Uterus (tissue), 3 donors: ENCODE measurements at regions not wholly inside any gene's neighbourhood (a gene's known extent, or its start where the extent isn't known, plus 50 kb on each side); places are given as distances from the start of the nearest gene placed in this dataset.
"Not testable (repeated sequence)": the region's sequence is repeated elsewhere in the genome, so short reads cannot be mapped to it uniquely, and the experiment has no call there.

Experiments used
- DNase-seq, 2 donors: peaks; one replicate each; pipeline ENCODE4 v3.0.0-alpha.2; 2019 to 2020
- H3K27ac ChIP-seq, 2 donors: fragments of 200-600 bp; sonication (generic); 1 replicate in 1 of 2; 2 replicates in 1 of 2; pipeline ENCODE4 v1.5.1; 2016 to 2018
- H3K27me3 ChIP-seq, 2 donors: fragments of 200-600 bp; sonication (generic); one replicate each; pipeline ENCODE4 v1.5.1; 2018 to 2019; ENCODE audit warnings: control low read depth in 1 of 2
- H3K36me3 ChIP-seq, 2 donors: fragments of 200-600 bp; sonication (generic); one replicate each; pipeline ENCODE4 v1.5.1; 2019; ENCODE audit warnings: control low read depth in 1 of 2
- H3K4me1 ChIP-seq, 2 donors: fragments of 200-600 bp; sonication (generic); one replicate each; pipeline ENCODE4 v1.5.1; 2018 to 2019; ENCODE audit warnings: control low read depth in 1 of 2
- H3K4me3 ChIP-seq, 2 donors: fragments of 200-600 bp; sonication (generic); 1 replicate in 1 of 2; 2 replicates in 1 of 2; pipeline ENCODE4 v1.5.1; 2018 to 2019; ENCODE audit warnings: mild to moderate bottlenecking in 1 of 2
- H3K9me3 ChIP-seq, 2 donors: fragments of 200-600 bp; sonication (generic); one replicate each; pipeline ENCODE4 v1.5.1; 2019; ENCODE audit warnings: control low read depth in 1 of 2
- POLR2A ChIP-seq, 2 donors: fragments of 450-650 bp; IDR thresholded peaks; one replicate each; pipeline ENCODE4 v1.6.1; 2016; ENCODE audit warnings: antibody characterized with exemption in 2 of 2, mild to moderate bottlenecking in 1 of 2, moderate library complexity in 1 of 2
- intact Hi-C: fragments of 100-400 bp; cut with DNase I; formaldehyde crosslinking; loops from one replicate; pipeline ENCODE4 v1.15.1; 2023; ENCODE audit warnings: low total_unique reads
- TF ChIP-seq, protein P1 (sequence below), 4 experiments: fragments of 200-600 bp in 2 of 4; fragments of 450-650 bp in 2 of 4; sonication (generic) in 2 of 4; IDR thresholded peaks; one replicate each; pipeline ENCODE4 v1.5.1; 2016 to 2019; ENCODE audit warnings: antibody characterized with exemption in 4 of 4, mild to moderate bottlenecking in 2 of 4, moderate library complexity in 1 of 4
- donor health status: DM: yes; HTN: yes; CAD: no.

DNA sequence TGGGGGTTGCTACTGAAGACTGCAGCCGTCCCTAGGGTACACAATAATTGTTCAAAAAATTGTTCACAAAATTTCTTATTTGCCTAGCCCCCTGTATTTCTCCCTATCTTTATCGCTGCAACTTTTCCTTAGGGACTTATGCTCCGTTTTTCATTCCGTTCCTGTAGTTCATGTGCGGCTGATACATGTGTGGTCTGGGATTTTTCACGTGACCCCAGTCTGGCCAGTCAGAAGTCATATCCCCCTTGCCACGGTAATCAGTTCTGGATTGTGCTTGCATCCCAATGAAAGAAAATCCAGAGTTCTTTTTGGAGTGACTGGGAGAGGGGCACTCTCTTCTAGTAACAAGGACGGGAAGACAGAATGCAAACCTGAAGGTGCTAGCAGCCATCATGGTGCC, 610.7 kb upstream of the C16orf82 start:
- no peak overlapping the region for H3K27ac ChIP-seq
- intact Hi-C loops: no loop called here
- H3K9me3 ChIP-seq: no peaks in the 10 kb centered on the region
- TF ChIP-seq POLR2A (IDR thresholded peaks at IDR 0.05): no peak
- TF ChIP-seq, protein P1, sequence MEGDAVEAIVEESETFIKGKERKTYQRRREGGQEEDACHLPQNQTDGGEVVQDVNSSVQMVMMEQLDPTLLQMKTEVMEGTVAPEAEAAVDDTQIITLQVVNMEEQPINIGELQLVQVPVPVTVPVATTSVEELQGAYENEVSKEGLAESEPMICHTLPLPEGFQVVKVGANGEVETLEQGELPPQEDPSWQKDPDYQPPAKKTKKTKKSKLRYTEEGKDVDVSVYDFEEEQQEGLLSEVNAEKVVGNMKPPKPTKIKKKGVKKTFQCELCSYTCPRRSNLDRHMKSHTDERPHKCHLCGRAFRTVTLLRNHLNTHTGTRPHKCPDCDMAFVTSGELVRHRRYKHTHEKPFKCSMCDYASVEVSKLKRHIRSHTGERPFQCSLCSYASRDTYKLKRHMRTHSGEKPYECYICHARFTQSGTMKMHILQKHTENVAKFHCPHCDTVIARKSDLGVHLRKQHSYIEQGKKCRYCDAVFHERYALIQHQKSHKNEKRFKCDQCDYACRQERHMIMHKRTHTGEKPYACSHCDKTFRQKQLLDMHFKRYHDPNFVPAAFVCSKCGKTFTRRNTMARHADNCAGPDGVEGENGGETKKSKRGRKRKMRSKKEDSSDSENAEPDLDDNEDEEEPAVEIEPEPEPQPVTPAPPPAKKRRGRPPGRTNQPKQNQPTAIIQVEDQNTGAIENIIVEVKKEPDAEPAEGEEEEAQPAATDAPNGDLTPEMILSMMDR (IDR thresholded peaks at IDR 0.05): no peak
- no peak for DNase-seq
- no peaks in the 10 kb centered on the region for H3K27me3 ChIP-seq
- H3K4me3 ChIP-seq: no peak overlapping the region
- H3K4me1 ChIP-seq: no peaks in the 10 kb centered on the region
- no peaks in the 10 kb centered on the region for H3K36me3 ChIP-seq

- no peaks in the 10 kb centered on the region for H3K36me3 ChIP-seq
- no peaks in the 10 kb centered on the region for H3K27me3 ChIP-seq
- H3K9me3 ChIP-seq: no peaks in the 10 kb centered on the region
- no peaks in the 10 kb centered on the region for H3K4me1 ChIP-seq
- no peak overlapping the region for H3K27ac ChIP-seq
- no peak overlapping the region for H3K4me3 ChIP-seq
- intact Hi-C loops: no loop called here
- TF ChIP-seq POLR2A (IDR thresholded peaks at IDR 0.05): no peak
- TF ChIP-seq, protein P1 (IDR thresholded peaks at IDR 0.05): no peak
- no peak for DNase-seq
These were observed 609.6 kb upstream of the C16orf82 start for GRCh38 chr16:26457095-26457494.

GRCh38 chr16:26457882-26458281, 608.8 kb upstream of the C16orf82 start:
- TF ChIP-seq POLR2A (IDR thresholded peaks at IDR 0.05): no peak
- TF ChIP-seq, protein P1 (IDR thresholded peaks at IDR 0.05): no peak
- H3K9me3 ChIP-seq: no peaks in the 10 kb centered on the region
- no peaks in the 10 kb centered on the region for H3K36me3 ChIP-seq
- intact Hi-C loops: no loop called here
- no peaks in the 10 kb centered on the region for H3K27me3 ChIP-seq
- no peak overlapping the region for H3K27ac ChIP-seq
- no peak for DNase-seq
- H3K4me3 ChIP-seq: no peak overlapping the region
- H3K4me1 ChIP-seq: no peaks in the 10 kb centered on the region

- intact Hi-C loops: no loop called here
- Histone ChIP-seq H3K4me1 (no peaks in the 10 kb centered on the region), H3K27ac (no peak overlapping the region), H3K36me3 (no peaks in the 10 kb centered on the region), H3K4me3 (no peak overlapping the region), H3K9me3 (no peaks in the 10 kb centered on the region), H3K27me3 (no peaks in the 10 kb centered on the region)
- DNase-seq: no peak
- TF ChIP-seq, protein P1 (IDR thresholded peaks at IDR 0.05): no peak
These were observed 602.0 kb upstream of the C16orf82 start for GRCh38 chr16:26464576-26465266.

DNA sequence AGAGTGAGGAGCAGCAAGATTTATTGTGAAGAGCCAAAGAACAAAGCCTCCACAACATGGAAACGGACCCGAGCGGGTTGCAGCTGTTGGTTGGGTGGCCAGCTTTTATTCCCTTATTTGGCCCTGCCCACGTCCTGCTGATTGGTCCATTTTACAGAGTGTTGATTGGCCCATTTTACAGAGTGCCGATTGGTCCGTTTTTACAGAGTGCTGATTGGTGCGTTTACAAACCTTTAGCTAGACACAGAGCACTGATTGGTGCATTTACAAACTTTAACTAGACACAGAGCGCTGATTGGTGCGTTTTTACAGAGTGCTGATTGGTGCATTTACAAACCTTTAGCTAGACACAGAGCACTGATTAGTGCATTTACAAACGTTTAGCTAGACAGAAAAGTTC, 592.3 kb upstream of the C16orf82 start:
- H3K4me3 ChIP-seq, H3K27ac ChIP-seq, intact Hi-C loops, H3K9me3 ChIP-seq, H3K4me1 ChIP-seq, H3K27me3 ChIP-seq, DNase-seq, H3K36me3 ChIP-seq: not testable (repeated sequence)

- Histone ChIP-seq H3K4me1 (no peaks in the 10 kb centered on the region), H3K27me3 (no peaks in the 10 kb centered on the region), H3K27ac (no peak overlapping the region), H3K4me3 (no peak overlapping the region), H3K36me3 (no peaks in the 10 kb centered on the region), H3K9me3 (no peaks in the 10 kb centered on the region)
- intact Hi-C loops: no loop called here
- DNase-seq: no peak
- TF ChIP-seq, protein P1 (IDR thresholded peaks at IDR 0.05): no peak
- no peak for TF ChIP-seq POLR2A (IDR thresholded peaks at IDR 0.05)
These were observed 591.1 kb upstream of the C16orf82 start for GRCh38 chr16:26475596-26475995.
